GM12878 (cell line): ENCODE measurements at regions not wholly inside any gene's neighbourhood (a gene's known extent, or its start where the extent isn't known, plus 50 kb on each side); places are given as distances from the start of the nearest gene placed in this dataset.

ENCODE experiments used
- ATAC-seq: fragments of 200-7000 bp; cut with Tn5 transposase; 3 replicates; pipeline ENCODE4 v1.9.1; 2020; ENCODE audit warnings: mild to moderate bottlenecking, moderate library complexity
- BruUV-seq: library from RNA; stranded (reverse); fragments of 400-500 nt; replicated peaks from 2 replicates; lab custom pipeline; 2021; lab: Mats Ljungman, UMichigan
- CTCF ChIA-PET: fragments of 300-600 bp; sonication (Branson Sonifier 250); formaldehyde crosslinking; extraction: SDS; loops from one replicate; lab custom pipeline; 2021; ENCODE audit warnings: inconsistent platforms; lab: Yijun Ruan, JAX
- POLR2A ChIA-PET: fragments of 350-600 bp; formaldehyde crosslinking; extraction: SDS; loops from one replicate; lab custom pipeline; 2021; ENCODE audit warnings: inconsistent platforms; lab: Charles Lee
- RAD21 ChIA-PET: fragments of 300-600 bp; sonication (Branson Sonifier 250); formaldehyde crosslinking; loops from one replicate; lab custom pipeline; 2023; ENCODE audit warnings: antibody characterized with exemption; ENCODE audit not compliant: unreplicated experiment; lab: Charles Lee
- SMC1A ChIA-PET: fragments of 300-600 bp; sonication (Branson Sonifier 250); formaldehyde crosslinking; loops from one replicate; lab custom pipeline; 2023; ENCODE audit not compliant: unreplicated experiment, uncharacterized antibody; lab: Charles Lee
- DNase-seq: peaks from one replicate; pipeline ENCODE4 v3.0.0-alpha.2; 2011; ENCODE audit warnings: low read depth, low spot score
- FAIRE-seq: peaks from 3 replicates; lab custom pipeline; 2011; peaks lifted over from hg19 to GRCh38; lab: Jason Lieb, UNC
- H2AFZ ChIP-seq: 2 replicates; pipeline ENCODE4 v1.6.0; 2011; ENCODE audit warnings: low read depth, low read length, control low read depth; ENCODE audit not compliant: control insufficient read depth
- H3K27ac ChIP-seq: 2 replicates; pipeline ENCODE4 v1.5.1; 2011; ENCODE audit warnings: control low read depth; ENCODE audit not compliant: control insufficient read depth, insufficient read depth
- H3K27me3 ChIP-seq, 2 experiments: replicated peaks in 1 of 2; 2 replicates each; pipeline versions ENCODE4 v1.6.0 to v1.6.1; 2011; ENCODE audit warnings: low read length in 1 of 2; ENCODE audit not compliant: control insufficient read depth in 2 of 2, insufficient read depth in 2 of 2
- H3K36me3 ChIP-seq, 2 experiments: 2 replicates each; pipeline ENCODE4 v1.5.1; 2011; ENCODE audit warnings: low read length in 1 of 2; ENCODE audit not compliant: control insufficient read depth in 2 of 2, insufficient read depth in 2 of 2
- H3K4me1 ChIP-seq: 2 replicates; pipeline ENCODE4 v1.6.1; 2011; ENCODE audit warnings: mild to moderate bottlenecking, low read length, moderate library complexity, mixed read lengths; ENCODE audit not compliant: control insufficient read depth, insufficient read depth
- H3K4me2 ChIP-seq: 2 replicates; pipeline ENCODE4 v1.6.0; 2011; ENCODE audit warnings: control low read depth; ENCODE audit not compliant: control insufficient read depth, insufficient read depth
- H3K4me3 ChIP-seq: fragments of 200-600 bp; sonication (generic); 2 replicates; pipeline ENCODE4 v1.5.1; 2016
- H3K79me2 ChIP-seq: 2 replicates; pipeline ENCODE4 v1.6.0; 2011; ENCODE audit warnings: low read length; ENCODE audit not compliant: control insufficient read depth, insufficient read depth
- H3K9ac ChIP-seq: 2 replicates; pipeline ENCODE4 v1.8.0; 2011; ENCODE audit warnings: low read length, control low read depth, mixed read lengths; ENCODE audit not compliant: control insufficient read depth, insufficient read depth
- H3K9me3 ChIP-seq: replicated peaks from 3 replicates; pipeline ENCODE4 v1.5.1; 2011; ENCODE audit warnings: mild to moderate bottlenecking, low read length; ENCODE audit not compliant: control insufficient read depth, insufficient read depth
- H4K20me1 ChIP-seq: 2 replicates; pipeline ENCODE4 v1.6.0; 2011; ENCODE audit not compliant: control insufficient read depth, insufficient read depth
- BCL3 ChIP-seq: IDR thresholded peaks from 2 replicates; pipeline ENCODE4 v1.6.1; 2011; ENCODE audit warnings: borderline replicate concordance, low read depth, mild to moderate bottlenecking, moderate library complexity, low read length; ENCODE audit not compliant: insufficient read depth, poor library complexity, severe bottlenecking
- CREB1 ChIP-seq: IDR thresholded peaks from 2 replicates; pipeline ENCODE4 v1.6.1; 2012; ENCODE audit warnings: low read depth, mild to moderate bottlenecking, inconsistent platforms
- IKZF1 ChIP-seq: fragments of 450-650 bp; conservative IDR thresholded peaks from 2 replicates; pipeline ENCODE4 v1.6.1; 2017; ENCODE audit warnings: antibody characterized with exemption, mild to moderate bottlenecking
- NR2C2 ChIP-seq: IDR thresholded peaks from 2 replicates; pipeline ENCODE4 v1.6.1; 2011; ENCODE audit warnings: borderline replicate concordance, low read depth; ENCODE audit not compliant: control insufficient read depth, insufficient read length
- POLR2AphosphoS2 ChIP-seq: IDR thresholded peaks from 2 replicates; pipeline ENCODE4 v1.6.1; 2011; ENCODE audit warnings: low read depth, mild to moderate bottlenecking, low read length, improper control_type of control experiment, moderate library complexity
- STAT3 ChIP-seq: IDR thresholded peaks from 2 replicates; pipeline ENCODE4 v1.6.1; 2011; ENCODE audit warnings: low read depth, low read length, improper control_type of control experiment
- WGBS: methylation state at CpG from one replicate; pipeline ENCODE4 v1.1.6; 2016; ENCODE audit warnings: low lambda C conversion rate; ENCODE audit not compliant: insufficient replicate concordance, insufficient coverage; ENCODE audit errors: missing lambda C conversion rate; 5-methylcytosine and 5-hydroxymethylcytosine counted together
- in situ Hi-C: fragments of 300-500 bp; cut with MboI; formaldehyde crosslinking; loops from 9 replicates; pipeline ENCODE4 v1.14.3; 2018; ENCODE audit warnings: mixed read lengths
- intact Hi-C: fragments of 100-400 bp; cut with micrococcal nuclease; formaldehyde crosslinking; loops from one replicate; pipeline ENCODE4 v1.14.2; 2022; ENCODE audit not compliant: unreplicated experiment
- TF ChIP-seq, protein P1 (sequence below): fragments of 450-650 bp; IDR thresholded peaks from 2 replicates; pipeline ENCODE4 v1.6.1; 2017; ENCODE audit warnings: mild to moderate bottlenecking
- TF ChIP-seq, protein P2 (sequence below): fragments of 450-650 bp; IDR thresholded peaks from 2 replicates; pipeline ENCODE4 v1.6.1; 2018; ENCODE audit warnings: mild to moderate bottlenecking, low read depth, moderate library complexity; ENCODE audit not compliant: partially characterized antibody
- TF ChIP-seq, protein P3 (sequence below): fragments of 450-650 bp; IDR thresholded peaks from 2 replicates; pipeline ENCODE4 v1.6.1; 2017; ENCODE audit warnings: mild to moderate bottlenecking, moderate library complexity

- Histone ChIP-seq H3K4me2 (no peak overlapping the region), H4K20me1 (no peaks in the 10 kb centered on the region), H3K9me3 (no peaks in the 10 kb centered on the region), H3K27me3 (no peaks in the 10 kb centered on the region), H3K36me3 (no peaks in the 10 kb centered on the region), H3K27ac (no peak overlapping the region), H3K9ac (no peak overlapping the region), H3K79me2 (no peaks in the 10 kb centered on the region), H3K4me1 (no peaks in the 10 kb centered on the region), H2AFZ (no peak overlapping the region), H3K4me3 (no peak overlapping the region)
- SMC1A ChIA-PET = interaction anchor here (1.4 kb wide), 1 partner anchor 12 kb away, joined by 3 read pairs; no protein-coding TSS in a partner anchor
- CTCF ChIA-PET = interaction anchor here (1.5 kb wide), 1 partner anchor 10 kb away, joined by 4 read pairs; no protein-coding TSS in a partner anchor
- 16% methylated on average over 3 of the region's 3 CpGs for WGBS
- intact Hi-C loops (no loop called here), in situ Hi-C loops (no loop called here)
- no TSS peak for BruUV-seq
- ATAC-seq (no peak), DNase-seq (no peak), FAIRE-seq (no peak)
- POLR2A ChIA-PET = no interaction called here
- RAD21 ChIA-PET = no interaction called here
- TF ChIP-seq CREB1 = no peak
- TF ChIP-seq, protein P1, sequence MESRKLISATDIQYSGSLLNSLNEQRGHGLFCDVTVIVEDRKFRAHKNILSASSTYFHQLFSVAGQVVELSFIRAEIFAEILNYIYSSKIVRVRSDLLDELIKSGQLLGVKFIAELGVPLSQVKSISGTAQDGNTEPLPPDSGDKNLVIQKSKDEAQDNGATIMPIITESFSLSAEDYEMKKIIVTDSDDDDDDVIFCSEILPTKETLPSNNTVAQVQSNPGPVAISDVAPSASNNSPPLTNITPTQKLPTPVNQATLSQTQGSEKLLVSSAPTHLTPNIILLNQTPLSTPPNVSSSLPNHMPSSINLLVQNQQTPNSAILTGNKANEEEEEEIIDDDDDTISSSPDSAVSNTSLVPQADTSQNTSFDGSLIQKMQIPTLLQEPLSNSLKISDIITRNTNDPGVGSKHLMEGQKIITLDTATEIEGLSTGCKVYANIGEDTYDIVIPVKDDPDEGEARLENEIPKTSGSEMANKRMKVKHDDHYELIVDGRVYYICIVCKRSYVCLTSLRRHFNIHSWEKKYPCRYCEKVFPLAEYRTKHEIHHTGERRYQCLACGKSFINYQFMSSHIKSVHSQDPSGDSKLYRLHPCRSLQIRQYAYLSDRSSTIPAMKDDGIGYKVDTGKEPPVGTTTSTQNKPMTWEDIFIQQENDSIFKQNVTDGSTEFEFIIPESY = no peak
- no peak for TF ChIP-seq NR2C2
- TF ChIP-seq POLR2AphosphoS2 = no peak
- TF ChIP-seq, protein P2, sequence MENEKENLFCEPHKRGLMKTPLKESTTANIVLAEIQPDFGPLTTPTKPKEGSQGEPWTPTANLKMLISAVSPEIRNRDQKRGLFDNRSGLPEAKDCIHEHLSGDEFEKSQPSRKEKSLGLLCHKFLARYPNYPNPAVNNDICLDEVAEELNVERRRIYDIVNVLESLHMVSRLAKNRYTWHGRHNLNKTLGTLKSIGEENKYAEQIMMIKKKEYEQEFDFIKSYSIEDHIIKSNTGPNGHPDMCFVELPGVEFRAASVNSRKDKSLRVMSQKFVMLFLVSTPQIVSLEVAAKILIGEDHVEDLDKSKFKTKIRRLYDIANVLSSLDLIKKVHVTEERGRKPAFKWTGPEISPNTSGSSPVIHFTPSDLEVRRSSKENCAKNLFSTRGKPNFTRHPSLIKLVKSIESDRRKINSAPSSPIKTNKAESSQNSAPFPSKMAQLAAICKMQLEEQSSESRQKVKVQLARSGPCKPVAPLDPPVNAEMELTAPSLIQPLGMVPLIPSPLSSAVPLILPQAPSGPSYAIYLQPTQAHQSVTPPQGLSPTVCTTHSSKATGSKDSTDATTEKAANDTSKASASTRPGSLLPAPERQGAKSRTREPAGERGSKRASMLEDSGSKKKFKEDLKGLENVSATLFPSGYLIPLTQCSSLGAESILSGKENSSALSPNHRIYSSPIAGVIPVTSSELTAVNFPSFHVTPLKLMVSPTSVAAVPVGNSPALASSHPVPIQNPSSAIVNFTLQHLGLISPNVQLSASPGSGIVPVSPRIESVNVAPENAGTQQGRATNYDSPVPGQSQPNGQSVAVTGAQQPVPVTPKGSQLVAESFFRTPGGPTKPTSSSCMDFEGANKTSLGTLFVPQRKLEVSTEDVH = no peak
- TF ChIP-seq IKZF1 = no peak
- TF ChIP-seq BCL3 = no peak
- TF ChIP-seq, protein P3, sequence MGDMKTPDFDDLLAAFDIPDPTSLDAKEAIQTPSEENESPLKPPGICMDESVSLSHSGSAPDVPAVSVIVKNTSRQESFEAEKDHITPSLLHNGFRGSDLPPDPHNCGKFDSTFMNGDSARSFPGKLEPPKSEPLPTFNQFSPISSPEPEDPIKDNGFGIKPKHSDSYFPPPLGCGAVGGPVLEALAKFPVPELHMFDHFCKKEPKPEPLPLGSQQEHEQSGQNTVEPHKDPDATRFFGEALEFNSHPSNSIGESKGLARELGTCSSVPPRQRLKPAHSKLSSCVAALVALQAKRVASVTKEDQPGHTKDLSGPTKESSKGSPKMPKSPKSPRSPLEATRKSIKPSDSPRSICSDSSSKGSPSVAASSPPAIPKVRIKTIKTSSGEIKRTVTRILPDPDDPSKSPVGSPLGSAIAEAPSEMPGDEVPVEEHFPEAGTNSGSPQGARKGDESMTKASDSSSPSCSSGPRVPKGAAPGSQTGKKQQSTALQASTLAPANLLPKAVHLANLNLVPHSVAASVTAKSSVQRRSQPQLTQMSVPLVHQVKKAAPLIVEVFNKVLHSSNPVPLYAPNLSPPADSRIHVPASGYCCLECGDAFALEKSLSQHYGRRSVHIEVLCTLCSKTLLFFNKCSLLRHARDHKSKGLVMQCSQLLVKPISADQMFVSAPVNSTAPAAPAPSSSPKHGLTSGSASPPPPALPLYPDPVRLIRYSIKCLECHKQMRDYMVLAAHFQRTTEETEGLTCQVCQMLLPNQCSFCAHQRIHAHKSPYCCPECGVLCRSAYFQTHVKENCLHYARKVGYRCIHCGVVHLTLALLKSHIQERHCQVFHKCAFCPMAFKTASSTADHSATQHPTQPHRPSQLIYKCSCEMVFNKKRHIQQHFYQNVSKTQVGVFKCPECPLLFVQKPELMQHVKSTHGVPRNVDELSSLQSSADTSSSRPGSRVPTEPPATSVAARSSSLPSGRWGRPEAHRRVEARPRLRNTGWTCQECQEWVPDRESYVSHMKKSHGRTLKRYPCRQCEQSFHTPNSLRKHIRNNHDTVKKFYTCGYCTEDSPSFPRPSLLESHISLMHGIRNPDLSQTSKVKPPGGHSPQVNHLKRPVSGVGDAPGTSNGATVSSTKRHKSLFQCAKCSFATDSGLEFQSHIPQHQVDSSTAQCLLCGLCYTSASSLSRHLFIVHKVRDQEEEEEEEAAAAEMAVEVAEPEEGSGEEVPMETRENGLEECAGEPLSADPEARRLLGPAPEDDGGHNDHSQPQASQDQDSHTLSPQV = no peak
- TF ChIP-seq STAT3 = no peak
Measured at GRCh38 chr9:106625259-106625789, 237.6 kb upstream of the ZNF462 start.
